ENCODE measurements at regions not wholly inside any gene's neighbourhood (a gene's known extent, or its start where the extent isn't known, plus 50 kb on each side); places are given as distances from the start of the nearest gene placed in this dataset.

DNA sequence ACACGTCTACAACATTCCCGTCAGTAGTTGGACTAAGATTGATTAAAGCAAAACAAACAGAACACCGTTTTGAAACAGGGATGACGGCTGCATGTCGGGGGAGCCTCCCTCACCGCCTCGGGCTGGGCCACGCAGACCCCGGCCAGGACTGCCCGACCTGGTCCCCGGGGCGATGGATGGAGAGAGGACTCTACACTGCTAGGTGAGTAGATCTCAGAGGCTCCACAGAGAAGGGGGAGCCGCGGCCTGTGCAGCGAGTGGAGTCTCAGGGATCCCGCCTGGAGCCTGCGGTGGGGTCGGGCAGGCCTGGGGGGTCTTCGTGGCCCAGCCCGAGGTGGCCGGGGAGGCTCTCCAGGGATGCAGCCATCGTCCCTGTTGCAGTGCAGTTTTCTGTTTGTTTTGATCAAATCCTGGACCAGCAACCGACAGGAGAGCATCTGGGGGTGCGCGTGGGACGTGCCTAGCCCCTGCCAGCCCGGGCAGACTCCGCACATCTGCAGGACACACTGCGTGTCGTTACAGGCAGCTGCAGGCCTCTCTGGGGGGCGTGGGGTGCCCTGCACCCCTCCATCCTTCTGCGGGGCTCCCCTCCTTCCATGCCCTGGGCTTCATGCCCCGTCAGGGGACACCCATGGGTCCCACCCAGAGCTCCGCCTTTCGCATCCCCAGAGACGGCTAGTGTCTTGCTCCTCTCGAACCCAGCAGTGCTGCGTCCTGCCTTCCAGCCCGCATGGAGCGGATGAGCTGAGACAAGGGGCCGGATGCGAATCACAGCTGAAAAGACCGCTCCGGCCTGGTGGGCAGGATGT, 143.6 kb downstream of the RTP5 start:
- Histone ChIP-seq H2BK120ac (replicated peaks; ENCODE audit: low read depth, low read length) (no peak overlapping the region), H2BK15ac (ENCODE audit: low read length) (no peak overlapping the region), H2BK12ac (ENCODE audit: low read depth, low read length) (no peak overlapping the region), H3K23me2 (ENCODE audit: low read depth, low read length) (no peaks in the 10 kb centered on the region), H3K18ac (ENCODE audit: extremely low read depth, low read length) (no peak overlapping the region), H3K4me2 (ENCODE audit: insufficient read depth in 1 of 2, low read depth in 2 of 2, low read length in 2 of 2) (no peak overlapping the region), H3K36me3 (ENCODE audit: control insufficient read depth in 2 of 4, insufficient read depth in 4 of 4, low read length in 3 of 4) (no peaks in the 10 kb centered on the region), H3K27me3 (replicated peaks in 1 of 4; ENCODE audit: control insufficient read depth in 3 of 4, extremely low read depth in 1 of 4, insufficient read depth in 3 of 4, low read length in 3 of 4) (no peaks in the 10 kb centered on the region), H2BK20ac (ENCODE audit: low read length) (no peak overlapping the region), H3K56ac (replicated peaks; ENCODE audit: insufficient read length, low read depth, low read length) (no peak overlapping the region), H2AFZ (ENCODE audit: low read length) (no peak overlapping the region), H3K4ac (replicated peaks; ENCODE audit: insufficient read length, low read depth, low read length) (no peak overlapping the region), H3K14ac (ENCODE audit: insufficient read length) (no peak overlapping the region), H3K27ac (ENCODE audit: low read depth, low read length) (no peak overlapping the region), H4K8ac (ENCODE audit: extremely low read depth, insufficient read depth, low read length) (no peak overlapping the region), H3K4me1 (replicated peaks in 1 of 4; ENCODE audit: control insufficient read depth in 3 of 4, insufficient read depth in 4 of 4, low read length in 3 of 4) (no peaks in the 10 kb centered on the region), H3K4me3 (ENCODE audit: extremely low read depth in 1 of 4, insufficient read depth in 2 of 4, low read depth in 3 of 4, low read length in 4 of 4) (no peak overlapping the region), H4K20me1 (replicated peaks in 1 of 2; ENCODE audit: control insufficient read depth in 1 of 2, insufficient read depth in 2 of 2, low read length in 2 of 2) (no peaks in the 10 kb centered on the region), H4K91ac (replicated peaks; ENCODE audit: insufficient read length, low read length) (no peak overlapping the region), H3K9me3 (ENCODE audit: insufficient read depth in 2 of 2, low read depth in 1 of 2, low read length in 1 of 2) (peaks cover 0 to 34% of the 10 kb centered on the region in 2 experiments; a peak in 2 of 4 replicates), H3K79me1 (ENCODE audit: low read depth, low read length) (no peaks in the 10 kb centered on the region), H3K79me2 (ENCODE audit: control insufficient read depth in 1 of 2, insufficient read depth in 2 of 2, low read length in 2 of 2) (no peaks in the 10 kb centered on the region), H2BK5ac (ENCODE audit: low read depth, low read length) (no peak overlapping the region), H2AK5ac (ENCODE audit: low read depth, low read length) (no peak overlapping the region), H3K9ac (replicated peaks in 1 of 4; ENCODE audit: extremely low read depth in 1 of 4, low read depth in 3 of 4, low read length in 3 of 4) (no peak overlapping the region), H3K23ac (ENCODE audit: insufficient read length) (no peak overlapping the region), H4K5ac (ENCODE audit: insufficient read length, low read depth, low read length) (no peak overlapping the region)
- no peak for FAIRE-seq
- TF ChIP-seq RBBP5 (IDR thresholded peaks at IDR 0.05; ENCODE audit: borderline replicate concordance, low read depth, low read length) (no peak), TCF12 (IDR thresholded peaks at IDR 0.05; ENCODE audit: low read depth, low read length) (no peak), TEAD4 (IDR thresholded peaks at IDR 0.05; ENCODE audit: low read depth, low read length) (no peak), SIX5 (IDR thresholded peaks at IDR 0.05; ENCODE audit: low read depth, low read length) (no peak)
- WGBS, 2 experiments (ENCODE audit: extremely low coverage in 1 of 2, insufficient coverage in 1 of 2, insufficient read length in 1 of 2, insufficient replicate concordance in 2 of 2, low coverage in 1 of 2, low lambda C conversion rate in 2 of 2, missing lambda C conversion rate in 1 of 2), result 84% methylated on average over 44 of the region's 44 CpGs; no CpG with 5 or more reads in 1 of the 2 experiments
- ChIA-PET POLR2A (ENCODE audit: partially characterized antibody) (no interaction called here), CTCF (ENCODE audit: partially characterized antibody) (no interaction called here)
- no peak for DNase-seq (ENCODE audit: low read depth in 1 of 2, low spot score in 2 of 2)

Measured in H1 (cell line).